HG03575 (cell line): ENCODE measurements at regions not wholly inside any gene's neighbourhood (a gene's known extent, or its start where the extent isn't known, plus 50 kb on each side); places are given as distances from the start of the nearest gene placed in this dataset.

ENCODE experiments used
- ATAC-seq: cut with Tn5 transposase; IDR thresholded peaks from one replicate; pipeline ENCODE4 v1.9.1; 2021; ENCODE audit not compliant: unreplicated experiment, insufficient number of reproducible peaks, low FRiP score; ENCODE audit errors: extremely low read depth

GRCh38 chr14:71680736-71681387 is 251.4 kb upstream of the RGS6 start:
- ATAC-seq = no peak

- no peak for ATAC-seq
These were observed 249.9 kb upstream of the RGS6 start for GRCh38 chr14:71682337-71682736.

- no peak for ATAC-seq
These were observed 247.9 kb upstream of the RGS6 start for GRCh38 chr14:71684323-71684722.

- ATAC-seq = no peak
These were observed 245.6 kb upstream of the RGS6 start for GRCh38 chr14:71686677-71687076.

- ATAC-seq = no peak
These were observed 244.9 kb upstream of the RGS6 start for GRCh38 chr14:71687166-71687831.

- no peak for ATAC-seq
These were observed 243.7 kb upstream of the RGS6 start for GRCh38 chr14:71688576-71688975.

- ATAC-seq = no peak
These were observed 241.8 kb upstream of the RGS6 start for GRCh38 chr14:71690478-71690877.

- ATAC-seq = no peak
These were observed 239.7 kb upstream of the RGS6 start for GRCh38 chr14:71692496-71692895.

GRCh38 chr14:71693381-71693780 is 238.8 kb upstream of the RGS6 start:
- no peak for ATAC-seq

- no peak for ATAC-seq
These were observed 237.4 kb upstream of the RGS6 start for GRCh38 chr14:71694591-71695530.

GRCh38 chr14:71695611-71696350 is 236.4 kb upstream of the RGS6 start:
- no peak for ATAC-seq

- ATAC-seq = no peak
These were observed 234.2 kb upstream of the RGS6 start for GRCh38 chr14:71698027-71698426.

- ATAC-seq = no peak
These were observed 233.6 kb upstream of the RGS6 start for GRCh38 chr14:71698673-71699072.

GRCh38 chr14:71701990-71702389 is 230.2 kb upstream of the RGS6 start:
- no peak for ATAC-seq

GRCh38 chr14:71702786-71703185 is 229.4 kb upstream of the RGS6 start:
- no peak for ATAC-seq

- ATAC-seq = no peak
These were observed 228.8 kb upstream of the RGS6 start for GRCh38 chr14:71703477-71703876.

GRCh38 chr14:71704210-71704609 is 228.0 kb upstream of the RGS6 start:
- ATAC-seq = no peak

- no peak for ATAC-seq
These were observed 226.8 kb upstream of the RGS6 start for GRCh38 chr14:71705460-71705859.

GRCh38 chr14:71709076-71709475 is 223.2 kb upstream of the RGS6 start:
- ATAC-seq = no peak
